ENCODE measurements at regions not wholly inside any gene's neighbourhood (a gene's known extent, or its start where the extent isn't known, plus 50 kb on each side); places are given as distances from the start of the nearest gene placed in this dataset.
"Not testable (repeated sequence)": the region's sequence is repeated elsewhere in the genome, so short reads cannot be mapped to it uniquely, and the experiment has no call there.

DNA sequence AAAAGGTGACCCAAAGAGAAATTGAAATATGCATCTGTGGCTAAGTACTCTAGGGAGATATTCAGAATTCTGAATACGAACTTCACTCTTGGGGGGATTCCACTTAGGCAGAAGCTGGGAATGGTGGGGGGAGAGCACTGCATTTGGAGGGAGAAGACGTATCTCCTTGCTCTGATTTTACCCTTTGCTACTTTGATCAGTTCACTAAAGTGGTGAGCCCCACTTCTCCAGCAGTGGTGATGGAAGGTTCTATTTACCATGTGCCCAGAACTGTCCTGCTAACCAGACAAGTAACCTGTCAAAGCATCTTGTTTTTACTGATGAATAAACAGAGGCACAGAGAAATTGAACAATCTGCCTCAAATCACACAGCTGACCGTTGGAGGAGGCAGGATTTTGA, 483.4 kb downstream of the SIPA1L2 start:
- DNase-seq, result no peak

DNA sequence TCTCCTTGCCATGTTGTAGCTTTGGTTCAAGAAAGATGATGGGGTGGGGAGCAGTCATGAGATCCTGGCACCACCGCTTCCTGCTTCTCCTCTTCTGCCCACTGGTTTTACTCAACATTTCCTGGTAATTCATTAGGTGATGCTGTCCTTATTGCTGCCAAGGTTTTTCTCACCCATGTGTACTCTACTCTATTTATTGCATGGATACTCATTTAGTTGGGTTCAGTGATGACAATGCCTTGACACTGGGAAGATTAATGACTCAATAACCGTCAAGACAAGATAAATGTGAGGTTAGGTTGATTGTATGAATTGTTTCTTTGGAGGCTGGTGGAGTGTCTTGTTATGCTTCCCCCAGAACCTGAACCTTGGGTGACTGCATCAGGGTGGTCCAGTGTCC, 484.2 kb downstream of the SIPA1L2 start:
- DNase-seq, result no peak

DNA sequence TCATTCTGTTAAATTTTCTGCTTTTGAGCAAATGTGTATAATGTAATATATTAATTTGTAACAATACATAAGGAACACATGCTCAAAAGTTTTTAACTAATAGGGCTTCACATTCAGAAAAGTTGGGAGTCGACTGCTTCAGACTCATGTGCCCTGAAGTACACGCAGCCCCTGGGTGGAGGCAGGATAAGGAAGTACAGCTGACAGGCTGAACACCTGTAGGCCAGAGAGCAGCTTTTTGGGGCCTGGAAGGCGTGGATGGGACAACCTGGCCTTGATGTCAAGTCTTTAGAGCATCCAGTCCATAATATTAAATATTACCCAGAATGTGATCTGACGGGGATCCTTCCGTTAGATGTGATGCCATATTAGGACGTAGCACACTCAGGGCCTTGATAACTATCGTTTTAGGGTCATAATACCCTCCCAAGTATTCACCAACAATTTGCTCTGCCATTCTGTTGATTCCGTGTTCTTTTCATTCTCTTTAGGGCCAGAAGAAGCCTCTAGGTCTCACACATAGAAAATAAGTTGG, 485.2 kb downstream of the SIPA1L2 start:
- DNase-seq, result no peak

DNA sequence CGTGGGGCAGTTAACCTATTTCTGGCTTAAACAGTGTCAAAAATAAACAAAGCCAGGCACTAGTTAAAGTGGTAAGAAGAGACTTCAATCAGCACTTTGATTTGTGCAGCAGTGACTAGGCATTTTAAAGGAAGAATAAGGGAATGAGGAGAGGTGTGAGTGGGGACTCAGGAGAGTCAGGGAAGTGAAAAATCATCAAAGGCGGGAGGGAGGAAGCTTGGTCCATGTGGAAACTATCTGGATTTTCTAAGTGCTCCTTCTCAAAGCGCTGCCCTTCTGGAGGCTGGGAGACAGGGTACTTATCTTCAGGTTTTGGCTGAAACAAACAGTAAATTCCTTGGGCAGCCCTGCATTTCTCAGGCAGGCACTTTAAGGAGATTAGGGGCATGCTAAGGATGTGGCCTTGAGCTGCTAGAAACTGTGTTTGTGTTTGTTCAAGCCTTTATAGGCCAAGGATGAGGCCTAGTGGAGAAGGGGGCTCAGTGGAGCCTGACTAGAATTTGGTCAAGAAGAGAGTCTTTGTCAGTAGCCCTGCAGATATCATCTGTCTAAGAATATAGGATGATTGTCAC, 486.5 kb downstream of the SIPA1L2 start:
- DNase-seq, result no peak

DNA sequence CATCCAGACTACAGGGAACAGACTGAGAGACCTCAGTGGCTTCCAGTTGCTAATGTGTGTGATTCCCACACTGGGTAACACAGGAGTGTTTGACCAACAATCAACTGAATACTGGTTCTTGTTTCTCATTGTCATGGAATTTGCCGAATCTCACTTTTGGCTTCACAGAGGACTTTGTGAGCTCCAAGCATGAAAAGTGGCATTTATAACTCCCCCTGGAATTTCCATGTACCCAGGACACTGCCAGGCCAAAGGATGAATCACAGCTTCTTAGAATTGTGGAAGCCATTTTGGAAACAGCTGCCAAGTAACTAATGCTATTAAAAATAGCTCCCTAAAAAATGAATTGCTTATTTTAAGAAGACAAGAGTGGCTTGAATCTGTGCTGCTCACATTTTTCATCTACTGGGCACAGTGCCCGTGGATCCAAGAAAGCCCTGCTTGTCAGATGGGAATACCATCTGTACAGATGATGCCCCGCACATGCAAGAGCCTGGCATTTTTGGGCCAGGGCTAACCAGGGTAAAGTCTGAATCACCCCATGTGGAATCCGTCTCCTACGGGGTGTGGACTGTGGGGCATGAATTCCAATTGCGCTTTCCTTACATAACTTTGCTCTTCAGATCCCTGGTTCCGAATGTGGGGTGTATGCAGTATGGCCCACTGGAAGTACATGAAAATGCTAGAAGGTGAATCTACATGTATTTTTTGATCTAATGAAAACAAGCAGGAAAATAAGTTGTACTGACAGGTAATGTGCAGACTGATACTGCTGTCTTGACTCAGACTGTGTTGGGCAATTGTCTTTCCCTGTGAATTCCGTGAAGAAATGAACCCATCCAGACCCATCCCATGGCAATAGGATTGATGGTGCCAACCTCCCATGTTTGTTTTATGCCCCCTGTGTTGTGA, 487.3 kb downstream of the SIPA1L2 start:
- DNase-seq, result no peak

DNA sequence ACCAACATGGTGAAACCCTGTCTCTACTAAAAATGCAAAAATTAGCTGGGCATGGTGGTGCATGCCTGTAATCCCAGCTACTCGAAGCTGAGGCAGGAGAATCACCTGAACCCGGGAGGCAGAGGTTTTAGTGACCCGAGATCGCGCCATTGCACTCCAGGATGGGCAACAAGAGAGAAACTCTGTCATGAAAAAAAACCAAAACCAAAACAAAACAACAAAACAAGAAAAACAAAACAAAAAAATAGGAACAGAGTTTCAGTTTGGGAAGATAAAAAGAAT, 488.8 kb downstream of the SIPA1L2 start:
- DNase-seq, result not testable (repeated sequence)

DNA sequence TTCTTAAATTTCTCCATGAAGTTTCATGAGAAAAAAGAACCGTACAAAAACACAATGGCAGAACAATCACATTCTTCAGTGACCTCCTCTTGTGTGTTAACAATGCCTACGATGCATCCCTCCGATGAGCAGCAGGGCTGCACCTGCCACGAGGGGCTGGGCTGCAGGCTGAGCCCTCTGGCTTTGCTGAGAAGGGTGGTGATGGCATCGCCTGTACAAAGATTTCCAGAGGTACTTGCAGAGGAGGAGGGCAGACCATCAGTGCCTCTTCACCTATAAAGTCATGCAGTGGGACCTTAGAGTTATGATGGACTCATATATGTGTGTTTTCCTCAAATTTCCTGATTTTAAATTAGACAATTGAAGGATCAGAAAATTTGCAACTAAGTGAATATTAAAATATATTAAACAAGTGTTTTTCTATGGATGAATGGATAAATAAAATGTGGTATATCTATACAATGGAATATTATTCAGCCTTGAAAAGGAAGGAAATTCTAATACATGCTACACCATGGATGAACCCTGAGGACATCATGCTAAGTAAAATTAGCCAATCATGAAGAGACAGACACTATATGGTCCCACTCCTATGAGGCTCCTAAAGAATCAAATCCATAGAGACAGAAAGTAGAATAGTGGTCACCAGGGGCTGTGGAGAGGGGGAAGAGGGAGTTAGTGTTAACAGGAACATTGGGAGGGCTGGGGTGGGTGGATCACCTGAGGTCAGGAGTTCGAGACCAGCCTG, 489.3 kb downstream of the SIPA1L2 start:
- no peak for DNase-seq

DNA sequence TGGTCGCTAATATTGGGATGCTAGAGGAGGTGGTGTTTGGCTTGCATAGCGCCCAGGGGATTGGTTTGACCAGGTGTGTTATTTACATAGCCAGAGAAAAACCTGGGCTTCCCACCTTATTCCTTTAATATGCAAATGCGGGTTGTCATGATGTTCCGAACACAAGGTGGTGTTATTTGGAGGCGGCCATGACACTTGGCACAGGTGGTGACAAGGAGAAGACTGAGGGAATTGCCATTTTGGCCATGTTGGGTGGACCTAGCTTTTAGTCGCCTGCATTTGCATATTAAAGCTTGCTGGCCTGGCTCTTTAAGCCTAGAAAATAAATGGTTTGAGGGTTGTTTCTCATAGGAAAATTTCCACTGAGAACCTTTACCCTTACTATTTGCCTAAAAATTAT, 490.5 kb downstream of the SIPA1L2 start:
- no peak for DNase-seq

DNA sequence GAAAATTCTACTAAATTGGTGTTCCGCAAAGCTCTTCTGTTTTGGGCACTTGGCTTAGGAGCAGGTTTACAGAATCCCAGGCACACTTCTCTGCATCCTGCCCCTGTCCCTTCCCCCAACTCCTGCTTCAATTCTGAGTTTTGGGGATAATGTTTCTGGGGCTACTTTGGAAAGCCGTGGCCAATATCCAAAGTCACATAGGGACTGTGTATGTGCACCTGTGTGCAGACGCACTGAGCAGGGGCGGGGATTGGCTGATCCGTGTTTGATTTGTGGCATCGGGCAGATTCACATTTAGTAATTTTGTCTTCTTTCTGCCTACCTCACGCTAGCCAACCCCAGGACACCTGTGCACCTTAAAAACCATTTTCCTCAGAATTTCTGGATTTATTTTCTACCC, 491.9 kb downstream of the SIPA1L2 start:
- DNase-seq, result no peak

DNA sequence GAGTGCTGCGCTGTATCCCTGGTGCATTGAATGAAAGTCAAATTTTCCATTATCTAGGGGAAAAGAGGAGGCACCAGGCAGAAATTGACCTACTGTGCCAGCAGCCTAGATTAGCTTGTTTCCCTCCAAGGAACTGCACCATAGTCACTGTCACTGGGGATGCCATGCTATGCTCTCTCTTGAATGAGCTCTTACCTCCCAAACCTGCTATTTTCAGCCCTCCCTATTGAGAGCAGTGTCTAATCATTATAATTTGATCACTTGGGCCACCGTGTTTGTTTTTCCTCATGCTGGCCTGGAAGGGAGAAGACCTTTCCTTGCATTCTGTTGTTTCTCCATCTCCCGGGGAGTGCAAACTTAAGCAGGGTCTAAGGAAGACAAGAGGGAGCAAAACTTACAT, 492.9 kb downstream of the SIPA1L2 start:
- no peak for DNase-seq

DNA sequence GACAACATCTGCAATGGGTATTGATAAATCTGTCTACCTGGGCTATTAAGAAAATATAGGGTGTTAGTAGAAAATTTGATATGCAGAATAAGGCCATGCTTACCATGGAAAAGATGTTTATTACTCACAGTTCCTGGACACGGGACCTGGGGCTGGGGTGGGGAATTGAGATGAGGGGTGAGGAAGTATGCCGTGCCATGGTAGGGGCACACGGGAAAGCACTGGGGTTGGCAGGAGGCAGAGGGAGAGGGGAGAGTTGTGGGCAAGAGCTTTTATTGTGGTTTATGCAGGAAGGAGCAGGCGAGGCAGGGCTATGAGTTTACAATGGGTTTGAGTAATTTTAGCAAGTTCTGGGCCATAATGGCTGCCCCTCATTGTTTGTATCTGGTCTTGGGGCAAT, 493.8 kb downstream of the SIPA1L2 start:
- no peak for DNase-seq

DNA sequence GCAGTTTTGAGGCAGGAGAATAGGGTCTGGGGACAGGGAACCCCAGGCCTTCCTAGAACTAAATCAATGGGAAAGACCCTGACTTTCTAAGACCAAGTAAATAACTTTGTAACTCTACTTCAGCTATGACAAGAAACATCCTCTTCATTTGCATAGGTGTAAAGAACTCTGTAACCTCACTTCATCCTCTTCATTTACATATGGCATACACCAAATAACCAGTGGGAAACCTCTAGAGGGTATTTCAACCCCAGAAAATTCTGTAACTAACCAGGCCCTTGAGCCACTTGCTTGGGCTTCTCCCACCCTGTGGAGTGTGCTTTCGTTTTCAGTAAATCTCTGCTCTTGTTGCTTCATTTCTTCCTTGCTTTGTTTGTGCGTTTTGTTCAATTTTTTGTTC, 495.6 kb downstream of the SIPA1L2 start:
- DNase-seq, result no peak

DNA sequence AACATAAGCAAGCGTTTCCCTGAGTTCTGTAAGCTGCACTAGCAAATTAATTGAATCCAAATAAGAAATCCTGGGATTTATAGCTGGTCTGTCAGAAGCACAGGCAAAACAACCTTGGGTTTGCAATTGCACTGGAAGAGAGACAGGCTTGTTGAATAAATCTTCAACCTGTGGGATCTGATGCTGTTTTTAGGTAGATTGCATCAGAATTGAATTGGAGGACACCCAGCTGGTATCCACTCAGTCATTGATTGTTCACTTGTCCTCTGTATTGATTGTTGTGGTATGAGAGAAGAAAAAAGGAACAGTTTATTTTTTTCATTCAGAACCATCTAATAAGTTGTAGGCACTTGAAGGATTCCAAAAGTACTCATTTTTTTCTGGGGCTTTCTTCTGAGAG, 497.4 kb downstream of the SIPA1L2 start:
- no peak for DNase-seq

DNA sequence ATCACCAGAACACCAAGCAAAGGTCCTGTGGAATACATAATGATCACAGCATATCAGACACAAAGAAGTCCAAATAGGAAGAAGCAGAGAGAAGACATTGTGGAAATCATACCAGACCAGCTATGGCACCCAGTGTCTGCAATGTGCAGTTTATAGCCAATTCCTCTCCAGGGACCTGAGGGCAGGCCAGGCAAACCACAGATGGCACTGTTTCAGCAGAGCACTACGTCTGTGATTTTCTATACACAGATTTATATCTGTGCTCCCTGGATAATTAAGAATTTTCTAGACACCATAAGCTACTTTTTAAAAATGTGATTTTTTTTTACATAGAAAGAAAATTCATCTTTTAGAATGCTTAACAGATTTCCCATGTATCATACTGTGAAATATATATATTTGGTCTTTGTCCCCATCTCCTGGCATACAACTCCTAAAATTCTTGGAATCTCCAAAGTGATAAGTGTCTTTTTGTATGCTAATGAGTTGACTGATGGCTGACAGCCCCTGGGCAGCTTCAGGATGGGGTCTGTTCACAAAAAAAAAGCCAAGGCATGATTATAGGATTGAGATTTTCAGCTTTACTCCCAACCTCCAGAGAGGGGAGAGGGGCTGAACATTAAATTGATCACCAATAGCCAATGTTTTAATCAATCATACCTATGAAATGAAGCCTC, 498.1 kb downstream of the SIPA1L2 start:
- no peak for DNase-seq

DNA sequence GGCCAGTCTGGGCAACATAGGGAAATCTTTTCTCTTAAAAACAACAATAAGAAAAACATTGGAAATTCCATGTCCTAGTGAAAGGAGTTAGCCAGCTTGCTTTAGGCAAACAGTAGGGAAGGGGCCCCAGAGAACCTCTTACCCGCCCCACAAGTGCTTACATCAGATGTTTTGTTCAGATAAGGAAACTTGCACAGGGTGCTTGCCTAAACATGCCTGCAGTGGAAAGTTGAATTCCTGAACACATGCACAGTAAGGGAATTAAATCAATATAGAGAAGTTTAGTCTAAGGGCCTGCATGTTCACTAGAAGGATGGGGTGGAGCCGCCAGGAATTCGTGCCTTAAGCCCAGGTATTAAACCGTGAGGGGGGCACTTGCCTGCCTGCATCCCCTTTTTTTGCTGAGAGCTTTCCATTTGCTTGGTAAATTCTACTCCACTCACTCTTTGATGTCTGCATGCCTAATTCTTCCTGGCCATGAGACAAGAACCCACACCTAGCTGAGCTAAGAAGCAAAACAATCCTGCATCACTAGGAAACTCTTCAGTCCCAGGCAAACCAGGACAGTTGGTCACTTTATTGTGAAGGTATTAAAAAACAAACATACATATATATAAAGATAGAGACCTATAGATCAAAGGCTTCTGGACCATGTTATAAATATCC, 499.0 kb downstream of the SIPA1L2 start:
- DNase-seq, result no peak

DNA sequence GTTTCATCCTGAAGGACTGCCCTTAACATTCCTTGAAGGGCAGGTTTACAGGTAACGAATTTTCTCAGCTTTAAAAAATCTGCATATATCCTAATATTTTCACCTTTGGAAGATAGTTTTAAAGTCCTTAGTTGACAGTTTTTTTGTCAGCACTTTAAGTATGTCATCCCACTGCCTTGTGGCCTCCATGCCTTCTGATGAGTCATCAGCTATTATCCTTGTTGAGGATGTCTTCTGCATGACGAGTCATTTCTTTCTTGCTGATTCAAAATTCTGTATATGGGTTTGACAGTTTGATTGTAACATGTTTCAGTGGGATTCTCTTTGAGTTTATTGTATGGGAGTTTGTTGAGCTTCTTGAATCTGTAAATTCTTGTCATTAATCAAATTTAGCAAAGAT, 500.6 kb downstream of the DISC1 start:
- DNase-seq, result no peak

DNA sequence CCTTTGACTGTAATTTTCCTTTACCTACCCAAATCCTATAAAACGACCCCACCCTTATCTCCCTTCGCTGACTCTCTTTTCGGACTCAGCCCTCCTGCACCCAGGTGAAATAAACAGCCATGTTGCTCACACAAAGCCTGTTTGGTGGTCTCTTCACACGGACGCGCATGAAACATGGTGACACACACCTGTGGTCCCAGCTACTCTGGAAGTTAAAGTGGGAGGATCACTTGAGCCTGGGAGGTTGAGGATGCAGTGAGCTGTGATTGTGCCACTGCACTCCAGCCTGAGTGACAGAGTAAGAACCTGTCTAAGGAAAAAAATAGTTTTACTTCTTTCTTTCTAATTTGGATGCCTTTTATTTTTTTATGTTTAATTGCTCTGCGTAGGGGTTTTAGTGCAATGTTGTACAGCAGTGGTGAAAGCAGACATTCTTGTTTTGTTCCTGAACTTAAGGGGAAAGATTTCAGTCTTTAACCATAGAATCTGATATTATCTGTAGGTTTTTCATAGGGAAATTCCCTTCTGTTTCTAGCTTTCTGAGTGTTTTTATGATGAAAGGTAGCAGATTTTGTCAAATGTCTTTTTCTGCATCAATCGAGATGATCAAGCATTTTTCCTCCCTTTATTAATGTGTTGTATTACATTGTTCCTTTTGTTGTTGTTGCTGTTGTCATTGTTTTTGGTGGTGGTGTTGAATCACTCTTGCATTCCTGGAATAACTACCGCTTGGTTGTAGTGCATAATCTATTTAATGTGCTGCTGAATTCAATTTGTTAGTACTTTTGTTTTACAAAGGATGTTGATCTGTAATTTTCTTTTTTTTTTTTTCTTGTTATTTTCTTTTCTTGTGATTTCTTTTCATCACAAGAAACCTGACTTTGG, 497.4 kb downstream of the DISC1 start:
- no peak for DNase-seq

DNA sequence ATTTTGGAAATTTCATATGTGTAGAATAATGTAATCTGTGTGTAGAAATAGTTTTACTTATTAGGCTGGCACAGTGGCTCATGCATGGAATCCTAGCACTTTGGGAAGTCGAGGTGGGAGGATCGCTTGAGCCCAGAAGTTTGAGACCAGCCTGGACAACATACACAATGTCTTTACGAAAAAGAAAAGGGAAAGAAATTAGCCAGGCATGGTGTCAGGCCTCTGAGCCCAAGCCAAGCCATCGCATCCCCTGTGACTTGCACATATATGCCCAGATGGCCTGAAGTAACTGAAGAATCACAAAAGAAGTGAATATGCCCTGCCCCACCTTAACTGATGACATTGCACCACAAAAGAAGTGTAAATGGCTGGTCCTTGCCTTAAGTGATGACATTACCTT, 491.3 kb downstream of the DISC1 start:
- not testable (repeated sequence) for DNase-seq

DNA sequence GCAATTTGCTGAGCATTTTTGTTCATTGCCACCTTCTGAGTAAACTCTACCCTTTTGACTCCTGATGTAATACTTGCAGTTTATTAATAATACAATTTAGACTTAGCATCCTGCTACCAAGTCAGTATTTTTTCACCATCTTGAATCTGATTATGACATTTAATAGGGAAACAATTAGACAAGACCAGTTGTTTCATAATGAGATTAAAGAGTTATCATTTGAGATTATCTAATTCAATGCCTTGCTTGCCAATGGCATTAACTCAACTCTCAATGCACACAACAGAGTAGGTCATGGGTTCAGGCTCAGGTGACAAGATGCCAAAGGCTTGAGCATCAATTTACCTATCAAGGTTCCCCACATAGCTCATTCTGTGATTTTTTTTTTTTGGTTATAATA, 488.4 kb downstream of the DISC1 start:
- no peak for DNase-seq

DNA sequence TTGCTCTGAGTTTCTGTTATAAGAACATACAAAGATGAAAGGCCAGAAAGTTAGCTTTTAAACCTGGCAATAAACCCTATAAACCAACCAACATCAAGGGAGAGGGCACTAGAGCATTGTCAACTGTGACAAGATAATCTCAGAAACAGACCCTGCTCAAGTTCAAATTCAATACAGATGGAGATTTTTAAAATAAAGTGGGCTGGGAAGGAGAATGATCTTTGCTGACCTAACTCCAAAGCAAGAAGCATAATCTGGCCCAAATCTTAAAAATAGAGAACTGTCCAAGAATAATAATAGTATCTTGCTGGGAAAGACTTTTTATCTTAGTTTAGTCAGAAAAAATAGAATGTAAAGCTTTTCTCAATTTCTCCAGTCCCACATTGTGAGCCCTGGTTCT, 485.5 kb downstream of the DISC1 start:
- no peak for DNase-seq

DNA sequence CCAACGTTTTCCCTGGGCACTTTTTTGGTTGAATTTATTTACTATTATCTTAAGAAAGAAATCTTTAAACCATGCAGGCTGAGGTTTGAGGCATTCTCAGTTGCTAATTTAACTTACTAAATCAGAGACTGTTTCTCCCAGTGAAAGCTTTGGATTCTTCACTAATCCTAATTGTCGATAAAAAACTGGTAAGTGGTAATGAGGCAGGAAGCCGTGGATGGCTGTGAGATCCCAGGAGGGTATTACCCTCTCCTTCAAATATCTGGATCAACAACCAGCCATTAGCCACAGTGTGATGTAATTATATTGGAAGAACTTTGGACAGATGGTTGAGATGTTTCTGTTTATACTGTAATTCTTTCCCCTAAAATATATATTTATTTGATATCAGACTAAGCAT, 485.0 kb downstream of the DISC1 start:
- no peak for DNase-seq

All from retina (tissue), 1 donor.